ENCODE measurements at regions not wholly inside any gene's neighbourhood (a gene's known extent, or its start where the extent isn't known, plus 50 kb on each side); places are given as distances from the start of the nearest gene placed in this dataset.

- no peak for TF ChIP-seq ZNF114 (CRISPR knock-in tag; IDR thresholded peaks at IDR 0.05)
- no peak for TF ChIP-seq EZH2 (IDR thresholded peaks at IDR 0.05; ENCODE audit: low read depth, unreplicated experiment)
- TF ChIP-seq CREB1 (CRISPR knock-in tag; IDR thresholded peaks at IDR 0.05; ENCODE audit: low read depth), result no peak
- TF ChIP-seq NANOG (IDR thresholded peaks at IDR 0.05; ENCODE audit: borderline replicate concordance), result no peak
- no peak for TF ChIP-seq EZH2phosphoT487 (IDR thresholded peaks at IDR 0.05; ENCODE audit: unreplicated experiment)
- TF ChIP-seq STAT1 (IDR thresholded peaks at IDR 0.05; ENCODE audit: unreplicated experiment), result no peak
- TF ChIP-seq ZNF462 (CRISPR knock-in tag; IDR thresholded peaks at IDR 0.05), result no peak
- no peak for TF ChIP-seq POLR2AphosphoS5 (IDR thresholded peaks at IDR 0.05; ENCODE audit: low read depth)
Measured at GRCh38 chr7:15821484-15822427, 135.3 kb upstream of the MEOX2 start (continued).

GRCh38 chr7:15820319-15820718 is 133.8 kb upstream of the MEOX2 start:
- Mint-ChIP-seq H3K27me3 (ENCODE audit: insufficient read depth, low read depth, poor library complexity) (no peaks in the 10 kb centered on the region), H3K4me1 (peaks cover 13% of the 10 kb centered on the region), H3K9me3 (no peaks in the 10 kb centered on the region), H3K4me3 (no peak overlapping the region), H3K36me3 (ENCODE audit: low read depth) (no peaks in the 10 kb centered on the region), H3K27ac (no peak overlapping the region)
- no peak overlapping the region for H3K27ac ChIP-seq (ENCODE audit: low read depth)
- H3K79me2 ChIP-seq (replicated peaks; ENCODE audit: insufficient read depth), result no peaks in the 10 kb centered on the region
- no peaks in the 10 kb centered on the region for H3K27me3 ChIP-seq (ENCODE audit: insufficient read depth)
- no peaks in the 10 kb centered on the region; the same call in 1 of the 2 replicates for H3K9me2 ChIP-seq (ENCODE audit: insufficient read depth)
- no peak overlapping the region for H3K4me2 ChIP-seq
- no peak overlapping the region for H2AFZ ChIP-seq
- DNase-seq (ENCODE audit: low spot score) (no peak), ATAC-seq (no peak)
- H3F3A ChIP-seq (replicated peaks; ENCODE audit: low read depth), result no peaks in the 10 kb centered on the region
- no peak overlapping the region for H3K4me3 ChIP-seq
- peaks cover 4% of the 10 kb centered on the region; the same call in 1 of the 2 replicates for H3K4me1 ChIP-seq (ENCODE audit: insufficient read depth)
- H3K36me3 ChIP-seq (ENCODE audit: insufficient read depth), result no peaks in the 10 kb centered on the region
- H4K20me1 ChIP-seq (replicated peaks; ENCODE audit: insufficient read depth), result no peaks in the 10 kb centered on the region
- TF ChIP-seq REST (IDR thresholded peaks at IDR 0.05; ENCODE audit: unreplicated experiment), result no peak
- no peak for TF ChIP-seq NANOG (IDR thresholded peaks at IDR 0.05; ENCODE audit: borderline replicate concordance)
- no peak for TF ChIP-seq CTCF (conservative IDR thresholded peaks at IDR 0.05; ENCODE audit: low read depth in 2 of 2)
- no peak for TF ChIP-seq ZNF331 (CRISPR knock-in tag; IDR thresholded peaks at IDR 0.05; ENCODE audit: low read depth)
- TF ChIP-seq STAT1 (IDR thresholded peaks at IDR 0.05; ENCODE audit: unreplicated experiment), result no peak
- TF ChIP-seq ZNF114 (CRISPR knock-in tag; IDR thresholded peaks at IDR 0.05), result no peak
- TF ChIP-seq EZH2phosphoT487 (IDR thresholded peaks at IDR 0.05; ENCODE audit: unreplicated experiment), result no peak
- TF ChIP-seq EZH2 (IDR thresholded peaks at IDR 0.05; ENCODE audit: low read depth, unreplicated experiment), result no peak
- TF ChIP-seq CREB1 (CRISPR knock-in tag; IDR thresholded peaks at IDR 0.05; ENCODE audit: low read depth), result no peak

Measured in GM23338 (cell line).